GM12865 (cell line): ENCODE measurements at regions not wholly inside any gene's neighbourhood (a gene's known extent, or its start where the extent isn't known, plus 50 kb on each side); places are given as distances from the start of the nearest gene placed in this dataset.

Source experiments
- DNase-seq: peaks from one replicate; pipeline ENCODE4 v3.0.0; 2010; ENCODE audit warnings: low read depth
- H3K4me3 ChIP-seq: 2 replicates; pipeline ENCODE4 v1.5.1; 2011; ENCODE audit warnings: mild to moderate bottlenecking, low read depth, low read length, control low read depth
- TF ChIP-seq, protein P1 (sequence below): IDR thresholded peaks from 2 replicates; pipeline ENCODE4 v1.5.1; 2011; ENCODE audit warnings: low read length, control low read depth, low read depth, inconsistent platforms; ENCODE audit not compliant: insufficient read depth; ENCODE audit errors: missing control alignments

DNA sequence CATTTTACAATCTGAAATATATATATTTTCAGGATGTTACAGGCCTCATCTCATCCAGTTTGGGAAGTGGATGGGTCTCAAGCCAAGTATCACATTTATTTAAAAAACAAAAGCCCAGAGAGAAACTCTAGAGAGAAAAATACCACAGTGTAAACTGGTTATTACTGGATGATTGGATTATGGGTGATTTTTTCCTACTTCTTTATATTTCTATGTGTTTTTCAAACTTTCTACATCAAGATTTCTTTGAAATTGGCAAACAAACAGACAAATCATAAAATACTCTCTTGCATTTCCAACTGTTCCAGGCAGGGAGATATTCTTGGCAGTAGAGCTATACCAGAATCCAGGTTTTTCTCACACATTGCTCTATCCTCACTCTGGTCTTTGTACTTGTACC, 116.0 kb upstream of the SMIM23 start:
- TF ChIP-seq, protein P1, sequence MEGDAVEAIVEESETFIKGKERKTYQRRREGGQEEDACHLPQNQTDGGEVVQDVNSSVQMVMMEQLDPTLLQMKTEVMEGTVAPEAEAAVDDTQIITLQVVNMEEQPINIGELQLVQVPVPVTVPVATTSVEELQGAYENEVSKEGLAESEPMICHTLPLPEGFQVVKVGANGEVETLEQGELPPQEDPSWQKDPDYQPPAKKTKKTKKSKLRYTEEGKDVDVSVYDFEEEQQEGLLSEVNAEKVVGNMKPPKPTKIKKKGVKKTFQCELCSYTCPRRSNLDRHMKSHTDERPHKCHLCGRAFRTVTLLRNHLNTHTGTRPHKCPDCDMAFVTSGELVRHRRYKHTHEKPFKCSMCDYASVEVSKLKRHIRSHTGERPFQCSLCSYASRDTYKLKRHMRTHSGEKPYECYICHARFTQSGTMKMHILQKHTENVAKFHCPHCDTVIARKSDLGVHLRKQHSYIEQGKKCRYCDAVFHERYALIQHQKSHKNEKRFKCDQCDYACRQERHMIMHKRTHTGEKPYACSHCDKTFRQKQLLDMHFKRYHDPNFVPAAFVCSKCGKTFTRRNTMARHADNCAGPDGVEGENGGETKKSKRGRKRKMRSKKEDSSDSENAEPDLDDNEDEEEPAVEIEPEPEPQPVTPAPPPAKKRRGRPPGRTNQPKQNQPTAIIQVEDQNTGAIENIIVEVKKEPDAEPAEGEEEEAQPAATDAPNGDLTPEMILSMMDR, result no peak
- H3K4me3 ChIP-seq, result no peak overlapping the region
- DNase-seq, result no peak

DNA sequence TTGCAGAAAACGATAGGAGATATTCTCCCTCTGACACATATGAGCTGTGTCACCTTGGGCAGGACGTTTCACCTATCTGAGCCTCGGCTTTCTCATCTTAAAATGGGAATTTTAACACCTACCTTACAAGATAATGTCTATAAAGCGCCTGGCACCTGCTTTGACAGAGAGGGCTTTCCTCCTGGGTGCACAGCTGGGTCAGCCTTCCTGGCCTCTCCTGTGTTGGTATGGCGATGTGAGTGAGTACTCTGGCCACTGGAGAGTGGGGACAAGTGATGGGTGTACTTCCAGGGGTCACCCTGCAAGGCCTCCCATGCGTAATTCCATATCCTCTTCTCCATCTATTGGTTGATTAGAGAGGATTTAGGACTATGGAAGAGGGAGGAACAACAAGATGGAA, 113.1 kb upstream of the SMIM23 start:
- TF ChIP-seq, protein P1, result no peak
- DNase-seq, result no peak
- H3K4me3 ChIP-seq, result no peak overlapping the region

DNA sequence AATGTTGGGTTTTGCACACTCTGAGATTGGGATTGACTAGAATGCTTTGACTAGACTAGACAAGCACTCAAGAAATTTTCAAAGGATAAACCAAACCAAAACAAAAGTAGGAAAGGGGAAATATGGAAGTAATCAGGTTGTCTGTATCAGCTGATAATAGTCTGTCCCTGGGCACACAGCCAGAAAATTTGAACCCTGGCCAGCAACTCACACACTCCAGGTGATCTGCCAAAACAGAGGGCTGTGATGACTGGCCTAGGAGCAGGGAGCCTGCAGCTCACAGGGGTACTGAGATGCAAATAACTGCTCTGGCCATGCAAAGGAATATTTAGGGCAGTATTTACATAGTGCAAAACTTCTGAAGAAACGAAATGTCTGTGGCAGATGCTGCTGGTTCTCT, 112.3 kb upstream of the SMIM23 start:
- no peak for DNase-seq
- H3K4me3 ChIP-seq, result no peak overlapping the region
- TF ChIP-seq, protein P1, result no peak

DNA sequence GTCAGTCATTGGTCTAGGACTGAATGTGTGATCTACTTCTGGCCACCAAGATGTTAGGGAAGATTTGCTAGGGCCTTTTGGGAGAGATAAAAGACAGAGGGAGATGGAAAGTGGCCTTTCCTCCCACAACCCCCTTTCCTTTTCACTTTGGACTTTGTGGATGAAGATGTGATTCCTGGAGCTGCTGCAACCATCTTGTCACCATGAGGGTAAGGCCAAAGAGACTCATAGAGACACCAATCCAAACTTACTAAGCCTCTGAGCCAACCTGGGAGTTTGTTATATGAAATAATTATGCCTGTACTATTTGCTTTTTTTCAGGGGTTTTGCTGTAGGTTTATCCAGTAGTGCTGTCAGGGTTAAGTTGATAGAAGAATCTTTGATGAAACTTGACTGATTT, 111.8 kb upstream of the SMIM23 start:
- no peak for DNase-seq
- H3K4me3 ChIP-seq, result no peak overlapping the region
- TF ChIP-seq, protein P1, result no peak

DNA sequence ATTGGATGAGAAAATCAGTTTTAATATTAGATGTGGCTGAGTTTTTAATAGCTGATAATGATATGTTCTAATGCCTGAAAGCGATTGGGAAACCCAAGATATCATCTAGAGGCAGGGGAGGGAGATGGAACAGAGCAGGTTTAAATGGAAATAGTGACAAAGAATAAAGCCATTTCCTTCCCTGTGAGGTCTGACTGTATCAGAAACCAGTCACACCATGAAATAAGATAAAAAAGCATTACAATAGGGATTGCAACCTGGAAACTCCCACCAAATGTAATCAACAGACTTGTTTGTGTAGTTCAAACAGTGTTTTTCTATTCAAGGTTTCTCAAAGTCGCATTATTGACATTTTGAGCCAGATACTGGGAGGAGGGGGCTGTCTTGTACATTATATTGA, 110.1 kb upstream of the SMIM23 start:
- no peak overlapping the region for H3K4me3 ChIP-seq
- no peak for DNase-seq
- TF ChIP-seq, protein P1, result no peak

DNA sequence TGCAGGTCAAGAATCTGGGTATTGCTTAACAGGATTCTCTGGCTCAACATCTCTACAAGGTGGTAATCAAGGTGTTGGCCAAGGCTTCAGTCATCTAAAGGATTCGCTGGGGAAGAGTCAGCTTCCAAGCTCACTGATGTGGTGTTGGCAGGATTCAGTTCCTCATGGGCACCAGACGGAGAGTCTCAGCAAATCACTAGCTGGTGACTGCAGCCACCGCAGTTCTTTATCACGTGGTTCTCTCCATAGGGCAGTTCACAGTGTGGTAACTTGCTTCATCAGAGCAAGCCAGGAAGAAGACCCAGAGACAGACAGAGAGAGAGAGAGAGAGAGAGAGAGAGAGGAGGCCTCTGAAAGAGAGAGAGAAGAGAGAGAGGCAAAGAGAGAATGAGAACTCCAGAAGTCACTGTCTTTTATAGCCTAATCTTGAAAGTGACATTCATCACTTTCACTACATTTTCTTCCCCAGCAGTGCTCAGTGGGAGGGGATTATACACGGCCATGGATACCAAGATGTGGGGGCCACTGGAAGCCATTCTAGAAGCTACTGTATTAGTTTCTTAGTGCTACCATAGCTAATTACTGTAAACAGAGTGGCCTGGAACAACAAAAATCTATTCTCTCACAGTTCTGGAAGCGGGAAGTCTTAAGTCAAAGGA, 109.2 kb upstream of the SMIM23 start:
- no peak overlapping the region for H3K4me3 ChIP-seq
- TF ChIP-seq, protein P1, result no peak
- no peak for DNase-seq

DNA sequence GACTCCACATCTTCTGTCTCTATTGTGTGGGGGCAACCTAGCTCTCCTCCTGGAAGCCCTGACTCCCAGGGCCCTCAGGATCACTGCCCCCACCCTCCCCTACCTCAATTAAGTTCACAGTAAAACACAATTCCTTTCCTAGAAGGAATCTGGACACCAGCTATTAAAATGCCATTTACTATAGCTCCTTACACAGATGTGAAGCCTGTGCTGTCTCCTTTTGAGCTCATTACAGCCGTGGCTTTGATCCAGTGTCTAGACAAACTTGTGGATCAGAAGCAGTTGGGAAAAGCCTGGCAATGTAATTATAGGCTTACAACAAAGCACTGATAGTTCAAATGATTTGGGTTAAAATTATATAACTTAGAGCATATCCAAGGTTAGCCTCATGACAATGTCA, 107.0 kb upstream of the SMIM23 start:
- no peak for DNase-seq
- TF ChIP-seq, protein P1, result no peak
- H3K4me3 ChIP-seq, result no peak overlapping the region
